HG02884 (cell line): ENCODE measurements at regions not wholly inside any gene's neighbourhood (a gene's known extent, or its start where the extent isn't known, plus 50 kb on each side); places are given as distances from the start of the nearest gene placed in this dataset.
"Not testable (repeated sequence)": the region's sequence is repeated elsewhere in the genome, so short reads cannot be mapped to it uniquely, and the experiment has no call there.

ENCODE experiments used
- ATAC-seq: cut with Tn5 transposase; IDR thresholded peaks from one replicate; pipeline ENCODE4 v1.9.1; 2021; ENCODE audit warnings: mild to moderate bottlenecking, moderate library complexity; ENCODE audit not compliant: unreplicated experiment

- no peak for ATAC-seq
Observed at GRCh38 chr7:32765185-32765584, 126.4 kb downstream of the KBTBD2 start.

GRCh38 chr7:32762925-32763293 lies 128.7 kb downstream of the KBTBD2 start:
- no peak for ATAC-seq

GRCh38 chr7:32762206-32762924 lies 129.2 kb downstream of the KBTBD2 start:
- ATAC-seq: not testable (repeated sequence)

GRCh38 chr7:32761451-32762205 lies 129.9 kb downstream of the KBTBD2 start:
- no peak for ATAC-seq

- ATAC-seq: not testable (repeated sequence)
Observed at GRCh38 chr7:32760755-32761154, 130.8 kb downstream of the KBTBD2 start.

GRCh38 chr7:32759859-32760258 lies 131.7 kb downstream of the KBTBD2 start:
- ATAC-seq: not testable (repeated sequence)

GRCh38 chr7:32753872-32754271 lies 137.7 kb downstream of the KBTBD2 start:
- not testable (repeated sequence) for ATAC-seq

GRCh38 chr7:32748337-32748736 lies 143.2 kb downstream of the KBTBD2 start:
- not testable (repeated sequence) for ATAC-seq

- ATAC-seq: not testable (repeated sequence)
Observed at GRCh38 chr7:32747443-32748148, 144.0 kb downstream of the KBTBD2 start.

- not testable (repeated sequence) for ATAC-seq
Observed at GRCh38 chr7:32741853-32742476, 149.6 kb downstream of the KBTBD2 start.

GRCh38 chr7:32739749-32740148 lies 151.8 kb downstream of the KBTBD2 start:
- not testable (repeated sequence) for ATAC-seq

GRCh38 chr7:32738390-32738789 lies 153.2 kb downstream of the KBTBD2 start:
- ATAC-seq: not testable (repeated sequence)

GRCh38 chr7:32732767-32733166 lies 158.8 kb downstream of the KBTBD2 start:
- ATAC-seq: not testable (repeated sequence)

GRCh38 chr7:32729335-32729675 lies 162.3 kb downstream of the KBTBD2 start:
- not testable (repeated sequence) for ATAC-seq

- ATAC-seq: peak; percentile 79
Observed at GRCh38 chr7:32728412-32729334, 162.9 kb downstream of the KBTBD2 start.

- ATAC-seq: peak; percentile 43
Observed at GRCh38 chr7:32727483-32728411, 163.8 kb downstream of the KBTBD2 start.

- ATAC-seq: not testable (repeated sequence)
Observed at GRCh38 chr7:32722837-32723236, 168.7 kb downstream of the KBTBD2 start.

- no peak for ATAC-seq
Observed at GRCh38 chr7:32694182-32694581, 197.4 kb downstream of the KBTBD2 start.
